ENCODE measurements at regions not wholly inside any gene's neighbourhood (a gene's known extent, or its start where the extent isn't known, plus 50 kb on each side); places are given as distances from the start of the nearest gene placed in this dataset.

- H3K9ac ChIP-seq (ENCODE audit: insufficient read depth, low read length): no peak overlapping the region
- TF ChIP-seq, protein P1, sequence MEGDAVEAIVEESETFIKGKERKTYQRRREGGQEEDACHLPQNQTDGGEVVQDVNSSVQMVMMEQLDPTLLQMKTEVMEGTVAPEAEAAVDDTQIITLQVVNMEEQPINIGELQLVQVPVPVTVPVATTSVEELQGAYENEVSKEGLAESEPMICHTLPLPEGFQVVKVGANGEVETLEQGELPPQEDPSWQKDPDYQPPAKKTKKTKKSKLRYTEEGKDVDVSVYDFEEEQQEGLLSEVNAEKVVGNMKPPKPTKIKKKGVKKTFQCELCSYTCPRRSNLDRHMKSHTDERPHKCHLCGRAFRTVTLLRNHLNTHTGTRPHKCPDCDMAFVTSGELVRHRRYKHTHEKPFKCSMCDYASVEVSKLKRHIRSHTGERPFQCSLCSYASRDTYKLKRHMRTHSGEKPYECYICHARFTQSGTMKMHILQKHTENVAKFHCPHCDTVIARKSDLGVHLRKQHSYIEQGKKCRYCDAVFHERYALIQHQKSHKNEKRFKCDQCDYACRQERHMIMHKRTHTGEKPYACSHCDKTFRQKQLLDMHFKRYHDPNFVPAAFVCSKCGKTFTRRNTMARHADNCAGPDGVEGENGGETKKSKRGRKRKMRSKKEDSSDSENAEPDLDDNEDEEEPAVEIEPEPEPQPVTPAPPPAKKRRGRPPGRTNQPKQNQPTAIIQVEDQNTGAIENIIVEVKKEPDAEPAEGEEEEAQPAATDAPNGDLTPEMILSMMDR (conservative IDR thresholded peaks at IDR 0.05 in 1 of 2, IDR thresholded peaks at IDR 0.05 in 1 of 2; ENCODE audit: low read depth in 1 of 2, low read length in 2 of 2): no peak
- TF ChIP-seq EZH2 (IDR thresholded peaks at IDR 0.05; ENCODE audit: low read length, missing control alignments): no peak
- no peak overlapping the region for H3K4me3 ChIP-seq (replicated peaks in 1 of 4; ENCODE audit: control extremely low read depth in 1 of 4, insufficient read depth in 1 of 4, low read depth in 3 of 4, low read length in 4 of 4)
- H3K9me3 ChIP-seq (ENCODE audit: control insufficient read depth, insufficient read depth, low read depth, low read length): no peaks in the 10 kb centered on the region
- H3K27me3 ChIP-seq (ENCODE audit: control insufficient read depth, insufficient read depth, low read length): no peaks in the 10 kb centered on the region
- no peaks in the 10 kb centered on the region for H4K20me1 ChIP-seq (ENCODE audit: control insufficient read depth, extremely low read depth, insufficient read depth, low read length)
- H3K79me2 ChIP-seq (ENCODE audit: control insufficient read depth, insufficient read depth, low read length): no peaks in the 10 kb centered on the region
- no peaks in the 10 kb centered on the region for H3K4me1 ChIP-seq (ENCODE audit: control insufficient read depth, extremely low read depth, insufficient read depth, low read length)
- no peaks in the 10 kb centered on the region for H3K36me3 ChIP-seq (ENCODE audit: control insufficient read depth, insufficient read depth, low read length)
- H3K4me2 ChIP-seq (ENCODE audit: extremely low read depth, insufficient read depth, low read length): no peak overlapping the region
- no peak overlapping the region for H2AFZ ChIP-seq (ENCODE audit: low read length)
- H3K27ac ChIP-seq (ENCODE audit: insufficient read depth, low read length): no peak overlapping the region
- no peak for DNase-seq (ENCODE audit: low read depth in 2 of 2)
Measured at GRCh38 chr4:151532001-151532708, 123.2 kb downstream of the FHIP1A start.

DNA sequence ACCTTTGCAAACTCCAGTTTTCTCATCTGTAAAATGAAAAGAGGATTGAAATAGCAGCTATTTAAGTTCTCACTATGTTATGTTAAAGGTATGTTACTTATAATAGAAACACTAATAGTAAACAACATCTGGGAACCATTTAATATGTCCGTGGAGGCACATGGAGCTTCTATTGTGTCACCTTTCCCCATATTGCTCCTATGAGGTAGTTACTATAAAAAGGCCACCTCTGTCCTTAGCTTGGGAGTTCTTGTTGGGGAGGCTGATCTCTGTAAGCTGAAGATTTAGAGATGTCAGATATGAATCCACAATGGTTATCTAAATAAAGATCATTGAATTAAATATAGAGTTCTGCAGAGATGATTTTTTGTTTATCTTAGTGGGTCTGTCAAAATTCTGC, 125.2 kb downstream of the FHIP1A start:
- no peaks in the 10 kb centered on the region for H3K36me3 ChIP-seq (ENCODE audit: control insufficient read depth, insufficient read depth, low read length)
- DNase-seq (ENCODE audit: low read depth in 2 of 2): no peak

GRCh38 chr4:151535366-151535765, 126.4 kb downstream of the FHIP1A start:
- no peaks in the 10 kb centered on the region for H3K36me3 ChIP-seq (ENCODE audit: control insufficient read depth, insufficient read depth, low read length)
- H3K27ac ChIP-seq (ENCODE audit: insufficient read depth, low read length): no peak overlapping the region
- no peak overlapping the region for H2AFZ ChIP-seq (ENCODE audit: low read length)
- no peaks in the 10 kb centered on the region for H4K20me1 ChIP-seq (ENCODE audit: control insufficient read depth, extremely low read depth, insufficient read depth, low read length)
- TF ChIP-seq EZH2 (IDR thresholded peaks at IDR 0.05; ENCODE audit: low read length, missing control alignments): no peak
- TF ChIP-seq, protein P1 (conservative IDR thresholded peaks at IDR 0.05 in 1 of 2, IDR thresholded peaks at IDR 0.05 in 1 of 2; ENCODE audit: low read depth in 1 of 2, low read length in 2 of 2): no peak
- H3K4me1 ChIP-seq (ENCODE audit: control insufficient read depth, extremely low read depth, insufficient read depth, low read length): no peaks in the 10 kb centered on the region
- H3K4me2 ChIP-seq (ENCODE audit: extremely low read depth, insufficient read depth, low read length): no peak overlapping the region
- no peaks in the 10 kb centered on the region for H3K27me3 ChIP-seq (ENCODE audit: control insufficient read depth, insufficient read depth, low read length)
- no peak for DNase-seq (ENCODE audit: low read depth in 2 of 2)
- H3K4me3 ChIP-seq (replicated peaks in 1 of 4; ENCODE audit: control extremely low read depth in 1 of 4, insufficient read depth in 1 of 4, low read depth in 3 of 4, low read length in 4 of 4): no peak overlapping the region
- H3K9ac ChIP-seq (ENCODE audit: insufficient read depth, low read length): no peak overlapping the region
- no peaks in the 10 kb centered on the region for H3K9me3 ChIP-seq (ENCODE audit: control insufficient read depth, insufficient read depth, low read depth, low read length)
- no peaks in the 10 kb centered on the region for H3K79me2 ChIP-seq (ENCODE audit: control insufficient read depth, insufficient read depth, low read length)

More for the DNA sequence above, 125.2 kb downstream of the FHIP1A start:
- no peak overlapping the region for H3K4me3 ChIP-seq (replicated peaks in 1 of 4; ENCODE audit: control extremely low read depth in 1 of 4, insufficient read depth in 1 of 4, low read depth in 3 of 4, low read length in 4 of 4)
- no peaks in the 10 kb centered on the region for H4K20me1 ChIP-seq (ENCODE audit: control insufficient read depth, extremely low read depth, insufficient read depth, low read length)
- H3K4me1 ChIP-seq (ENCODE audit: control insufficient read depth, extremely low read depth, insufficient read depth, low read length): no peaks in the 10 kb centered on the region
- no peak overlapping the region for H2AFZ ChIP-seq (ENCODE audit: low read length)
- TF ChIP-seq, protein P1 (conservative IDR thresholded peaks at IDR 0.05 in 1 of 2, IDR thresholded peaks at IDR 0.05 in 1 of 2; ENCODE audit: low read depth in 1 of 2, low read length in 2 of 2): no peak
- no peak for TF ChIP-seq EZH2 (IDR thresholded peaks at IDR 0.05; ENCODE audit: low read length, missing control alignments)
- H3K9me3 ChIP-seq (ENCODE audit: control insufficient read depth, insufficient read depth, low read depth, low read length): no peaks in the 10 kb centered on the region
- H3K27me3 ChIP-seq (ENCODE audit: control insufficient read depth, insufficient read depth, low read length): no peaks in the 10 kb centered on the region
- no peaks in the 10 kb centered on the region for H3K79me2 ChIP-seq (ENCODE audit: control insufficient read depth, insufficient read depth, low read length)
- no peak overlapping the region for H3K27ac ChIP-seq (ENCODE audit: insufficient read depth, low read length)
- H3K9ac ChIP-seq (ENCODE audit: insufficient read depth, low read length): no peak overlapping the region
- no peak overlapping the region for H3K4me2 ChIP-seq (ENCODE audit: extremely low read depth, insufficient read depth, low read length)

Measured in fibroblast of lung (primary cell).